Mesothelial cell of epicardium (in vitro differentiated cells): ENCODE measurements at regions not wholly inside any gene's neighbourhood (a gene's known extent, or its start where the extent isn't known, plus 50 kb on each side); places are given as distances from the start of the nearest gene placed in this dataset.

Source experiments
- DNase-seq, 2 experiments: peaks; one replicate each; pipeline ENCODE4 v3.0.0; 2021; ENCODE audit warnings: low spot score in 2 of 2; ENCODE audit not compliant: unreplicated experiment in 2 of 2
- H3K27ac Mint-ChIP-seq: 2 replicates; pipeline ENCODE4 v1.8.0; 2021; ENCODE audit warnings: mixed read lengths
- H3K27me3 Mint-ChIP-seq: 2 replicates; pipeline ENCODE4 v1.8.0; 2021; ENCODE audit warnings: low read depth, mixed read lengths
- H3K36me3 Mint-ChIP-seq: 2 replicates; pipeline ENCODE4 v1.8.0; 2021; ENCODE audit warnings: mixed read lengths
- H3K4me1 Mint-ChIP-seq: 2 replicates; pipeline ENCODE4 v1.8.0; 2021; ENCODE audit warnings: mixed read lengths
- H3K4me3 Mint-ChIP-seq: 2 replicates; pipeline ENCODE4 v1.8.0; 2021; ENCODE audit warnings: mild to moderate bottlenecking, moderate library complexity, mixed read lengths
- H3K9me3 Mint-ChIP-seq: 2 replicates; pipeline ENCODE4 v1.8.0; 2021; ENCODE audit warnings: mixed read lengths
- TF ChIP-seq, protein P1 (sequence below): fragments of 200-600 bp; sonication (generic); IDR thresholded peaks from one replicate; pipeline ENCODE4 v1.5.0; 2021; ENCODE audit warnings: antibody characterized with exemption; ENCODE audit not compliant: unreplicated experiment

DNA sequence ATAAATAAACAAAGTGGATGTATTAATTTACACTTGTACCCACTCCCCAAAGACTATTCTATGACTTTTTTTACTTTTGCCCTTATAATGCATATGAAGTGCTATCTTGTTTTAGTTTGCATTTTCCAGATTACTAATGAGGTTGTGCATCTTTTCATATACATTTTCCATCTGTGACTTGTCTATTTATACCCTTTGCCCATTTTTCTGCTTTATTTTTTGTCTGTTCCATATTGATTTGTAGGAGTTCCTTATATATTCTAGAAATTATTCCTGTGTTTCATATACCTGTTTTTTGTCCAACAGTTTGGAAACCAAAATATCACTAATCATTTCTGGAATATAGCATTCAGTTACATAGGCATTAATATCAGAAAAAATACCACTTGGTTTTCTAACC, 54.0 kb upstream of the SLC30A5 start:
- no peak for DNase-seq
- no peaks in the 10 kb centered on the region for H3K27me3 Mint-ChIP-seq
- H3K36me3 Mint-ChIP-seq: no peaks in the 10 kb centered on the region
- H3K4me3 Mint-ChIP-seq: no peak overlapping the region
- no peaks in the 10 kb centered on the region for H3K9me3 Mint-ChIP-seq
- peaks cover 10% of the 10 kb centered on the region for H3K4me1 Mint-ChIP-seq
- TF ChIP-seq, protein P1, sequence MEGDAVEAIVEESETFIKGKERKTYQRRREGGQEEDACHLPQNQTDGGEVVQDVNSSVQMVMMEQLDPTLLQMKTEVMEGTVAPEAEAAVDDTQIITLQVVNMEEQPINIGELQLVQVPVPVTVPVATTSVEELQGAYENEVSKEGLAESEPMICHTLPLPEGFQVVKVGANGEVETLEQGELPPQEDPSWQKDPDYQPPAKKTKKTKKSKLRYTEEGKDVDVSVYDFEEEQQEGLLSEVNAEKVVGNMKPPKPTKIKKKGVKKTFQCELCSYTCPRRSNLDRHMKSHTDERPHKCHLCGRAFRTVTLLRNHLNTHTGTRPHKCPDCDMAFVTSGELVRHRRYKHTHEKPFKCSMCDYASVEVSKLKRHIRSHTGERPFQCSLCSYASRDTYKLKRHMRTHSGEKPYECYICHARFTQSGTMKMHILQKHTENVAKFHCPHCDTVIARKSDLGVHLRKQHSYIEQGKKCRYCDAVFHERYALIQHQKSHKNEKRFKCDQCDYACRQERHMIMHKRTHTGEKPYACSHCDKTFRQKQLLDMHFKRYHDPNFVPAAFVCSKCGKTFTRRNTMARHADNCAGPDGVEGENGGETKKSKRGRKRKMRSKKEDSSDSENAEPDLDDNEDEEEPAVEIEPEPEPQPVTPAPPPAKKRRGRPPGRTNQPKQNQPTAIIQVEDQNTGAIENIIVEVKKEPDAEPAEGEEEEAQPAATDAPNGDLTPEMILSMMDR: no peak
- H3K27ac Mint-ChIP-seq: no peak overlapping the region

DNA sequence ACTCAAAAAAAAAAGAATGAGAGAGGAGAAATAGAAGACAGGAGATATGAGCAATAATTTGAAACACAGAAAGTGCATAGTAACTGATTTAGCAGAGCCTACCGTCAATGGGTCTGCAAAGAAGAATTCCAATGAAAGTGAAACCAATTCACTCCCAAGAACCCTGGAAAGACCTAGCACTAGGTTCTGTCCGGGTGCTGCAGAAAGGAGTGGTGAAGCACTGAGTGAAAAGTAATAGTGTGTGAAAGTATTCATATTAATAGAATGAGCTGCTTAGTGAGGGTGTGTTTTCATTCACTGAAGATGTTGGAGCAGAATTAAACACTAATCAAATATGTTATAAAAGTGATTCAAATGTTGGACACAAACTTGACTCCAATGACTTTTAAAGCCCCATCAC, 51.3 kb upstream of the SLC30A5 start:
- H3K9me3 Mint-ChIP-seq: no peaks in the 10 kb centered on the region
- DNase-seq: no peak

DNA sequence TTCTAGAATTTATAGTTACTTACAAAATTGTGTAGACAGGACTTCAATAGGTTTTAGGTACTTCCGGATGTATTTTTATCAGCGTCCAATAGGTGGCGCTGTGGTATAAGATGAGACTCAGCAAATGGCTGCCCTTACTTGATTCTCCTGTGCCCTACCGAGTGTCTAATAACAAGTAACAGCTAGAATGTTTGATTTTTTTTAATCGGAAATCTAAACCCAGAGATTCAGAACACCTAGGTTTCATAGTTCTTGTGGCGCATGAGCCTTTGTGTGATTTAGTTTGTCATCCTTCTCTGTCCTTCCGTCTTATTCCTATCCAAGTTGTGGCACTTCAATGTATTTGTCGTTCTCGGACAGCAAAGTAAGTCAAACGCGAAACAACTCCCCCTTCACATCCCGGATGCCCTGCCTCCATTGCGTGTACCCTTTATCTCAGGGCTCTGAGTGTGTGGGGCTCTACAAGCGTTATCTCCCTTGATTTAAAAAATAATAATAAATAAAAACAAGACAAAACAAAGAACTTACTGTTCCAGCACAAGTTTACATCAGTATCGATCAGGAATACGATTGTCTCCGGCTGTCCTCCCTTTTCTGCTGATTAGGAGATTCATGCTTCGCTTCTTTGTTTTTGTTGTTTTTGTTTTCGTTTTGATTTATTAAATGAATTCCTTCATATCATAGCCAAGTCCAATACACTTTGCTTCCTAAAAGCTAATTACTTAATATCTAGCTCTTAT, 50.7 kb upstream of the SLC30A5 start:
- peak overlapping the region; percentile 92 for H3K27ac Mint-ChIP-seq

More for the DNA sequence above, 51.3 kb upstream of the SLC30A5 start:
- Mint-ChIP-seq H3K4me3 (peak overlapping the region; percentile 81), H3K4me1 (peaks cover 10% of the 10 kb centered on the region), H3K36me3 (no peaks in the 10 kb centered on the region), H3K27ac (peak overlapping the region; percentile 92), H3K27me3 (no peaks in the 10 kb centered on the region)
- TF ChIP-seq, protein P1: no peak

DNA sequence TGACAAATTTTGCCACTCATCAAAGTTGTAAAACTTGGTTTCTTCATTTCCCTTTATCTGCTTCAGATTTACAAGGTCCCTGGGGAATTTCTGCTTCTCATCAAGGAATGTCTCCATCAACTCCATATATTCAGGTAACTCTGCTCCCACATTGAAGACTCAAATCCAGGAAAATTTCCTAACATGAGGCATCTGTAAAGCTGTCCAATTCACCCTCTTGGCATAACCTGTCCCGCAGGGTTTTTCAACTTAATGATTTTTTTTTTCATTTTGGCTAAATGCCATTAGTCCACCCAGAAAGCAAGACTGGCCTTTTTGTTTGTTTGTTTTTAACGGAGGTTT, 50.2 kb upstream of the SLC30A5 start:
- Mint-ChIP-seq H3K4me1 (peaks cover 10% of the 10 kb centered on the region), H3K9me3 (no peaks in the 10 kb centered on the region), H3K36me3 (no peaks in the 10 kb centered on the region), H3K27me3 (no peaks in the 10 kb centered on the region), H3K4me3 (peak overlapping the region; percentile 81), H3K27ac (peak overlapping the region; percentile 82)
- TF ChIP-seq, protein P1: no peak
- DNase-seq: no peak

More for the DNA sequence above, 50.7 kb upstream of the SLC30A5 start:
- H3K36me3 Mint-ChIP-seq: no peaks in the 10 kb centered on the region
- peaks cover 10% of the 10 kb centered on the region for H3K4me1 Mint-ChIP-seq
- peak; percentile 36 to 79 for DNase-seq
- H3K27me3 Mint-ChIP-seq: no peaks in the 10 kb centered on the region
- TF ChIP-seq, protein P1: peak; percentile 97
- H3K9me3 Mint-ChIP-seq: no peaks in the 10 kb centered on the region
- peak overlapping the region; percentile 81 for H3K4me3 Mint-ChIP-seq
